GM12878 (cell line): ENCODE measurements at regions not wholly inside any gene's neighbourhood (a gene's known extent, or its start where the extent isn't known, plus 50 kb on each side); places are given as distances from the start of the nearest gene placed in this dataset.

Source experiments
- ATAC-seq: fragments of 200-7000 bp; cut with Tn5 transposase; 3 replicates; pipeline ENCODE4 v1.9.1; 2020; ENCODE audit warnings: mild to moderate bottlenecking, moderate library complexity
- BruUV-seq: library from RNA; stranded (reverse); fragments of 400-500 nt; replicated peaks from 2 replicates; lab custom pipeline; 2021; lab: Mats Ljungman, UMichigan
- CTCF ChIA-PET: fragments of 300-600 bp; sonication (Branson Sonifier 250); formaldehyde crosslinking; extraction: SDS; loops from one replicate; lab custom pipeline; 2021; ENCODE audit warnings: inconsistent platforms; lab: Yijun Ruan, JAX
- POLR2A ChIA-PET: fragments of 350-600 bp; formaldehyde crosslinking; extraction: SDS; loops from one replicate; lab custom pipeline; 2021; ENCODE audit warnings: inconsistent platforms; lab: Charles Lee
- RAD21 ChIA-PET: fragments of 300-600 bp; sonication (Branson Sonifier 250); formaldehyde crosslinking; loops from one replicate; lab custom pipeline; 2023; ENCODE audit warnings: antibody characterized with exemption; ENCODE audit not compliant: unreplicated experiment; lab: Charles Lee
- SMC1A ChIA-PET: fragments of 300-600 bp; sonication (Branson Sonifier 250); formaldehyde crosslinking; loops from one replicate; lab custom pipeline; 2023; ENCODE audit not compliant: unreplicated experiment, uncharacterized antibody; lab: Charles Lee
- DNase-seq: peaks from one replicate; pipeline ENCODE4 v3.0.0-alpha.2; 2011; ENCODE audit warnings: low read depth, low spot score
- FAIRE-seq: peaks from 3 replicates; lab custom pipeline; 2011; peaks lifted over from hg19 to GRCh38; lab: Jason Lieb, UNC
- H2AFZ ChIP-seq: 2 replicates; pipeline ENCODE4 v1.6.0; 2011; ENCODE audit warnings: low read depth, low read length, control low read depth; ENCODE audit not compliant: control insufficient read depth
- H3K27ac ChIP-seq: 2 replicates; pipeline ENCODE4 v1.5.1; 2011; ENCODE audit warnings: control low read depth; ENCODE audit not compliant: control insufficient read depth, insufficient read depth
- H3K27me3 ChIP-seq, 2 experiments: replicated peaks in 1 of 2; 2 replicates each; pipeline versions ENCODE4 v1.6.0 to v1.6.1; 2011; ENCODE audit warnings: low read length in 1 of 2; ENCODE audit not compliant: control insufficient read depth in 2 of 2, insufficient read depth in 2 of 2
- H3K36me3 ChIP-seq, 2 experiments: 2 replicates each; pipeline ENCODE4 v1.5.1; 2011; ENCODE audit warnings: low read length in 1 of 2; ENCODE audit not compliant: control insufficient read depth in 2 of 2, insufficient read depth in 2 of 2
- H3K4me1 ChIP-seq: 2 replicates; pipeline ENCODE4 v1.6.1; 2011; ENCODE audit warnings: mild to moderate bottlenecking, low read length, moderate library complexity, mixed read lengths; ENCODE audit not compliant: control insufficient read depth, insufficient read depth
- H3K4me2 ChIP-seq: 2 replicates; pipeline ENCODE4 v1.6.0; 2011; ENCODE audit warnings: control low read depth; ENCODE audit not compliant: control insufficient read depth, insufficient read depth
- H3K4me3 ChIP-seq: fragments of 200-600 bp; sonication (generic); 2 replicates; pipeline ENCODE4 v1.5.1; 2016
- H3K79me2 ChIP-seq: 2 replicates; pipeline ENCODE4 v1.6.0; 2011; ENCODE audit warnings: low read length; ENCODE audit not compliant: control insufficient read depth, insufficient read depth
- H3K9ac ChIP-seq: 2 replicates; pipeline ENCODE4 v1.8.0; 2011; ENCODE audit warnings: low read length, control low read depth, mixed read lengths; ENCODE audit not compliant: control insufficient read depth, insufficient read depth
- H3K9me3 ChIP-seq: replicated peaks from 3 replicates; pipeline ENCODE4 v1.5.1; 2011; ENCODE audit warnings: mild to moderate bottlenecking, low read length; ENCODE audit not compliant: control insufficient read depth, insufficient read depth
- H4K20me1 ChIP-seq: 2 replicates; pipeline ENCODE4 v1.6.0; 2011; ENCODE audit not compliant: control insufficient read depth, insufficient read depth
- CBX3 ChIP-seq: fragments of 200-600 bp; sonication (generic); IDR thresholded peaks from 2 replicates; pipeline ENCODE4 v1.6.1; 2016; ENCODE audit warnings: low read depth, borderline replicate concordance
- IKZF2 ChIP-seq, 2 experiments: fragments of 450-650 bp; IDR thresholded peaks; 2 replicates each; pipeline ENCODE4 v1.6.1; 2017; ENCODE audit warnings: mild to moderate bottlenecking in 2 of 2, moderate library complexity in 2 of 2
- KAT2A ChIP-seq: conservative IDR thresholded peaks from 2 replicates; pipeline ENCODE4 v1.6.1; 2011; ENCODE audit warnings: low read depth, low read length; ENCODE audit not compliant: control insufficient read depth
- RAD21 ChIP-seq: IDR thresholded peaks from 2 replicates; pipeline ENCODE4 v1.6.1; 2011; ENCODE audit warnings: mild to moderate bottlenecking, low read depth, low read length, moderate library complexity; ENCODE audit not compliant: insufficient read depth
- RFX5 ChIP-seq: IDR thresholded peaks from 2 replicates; pipeline ENCODE4 v1.6.1; 2011; ENCODE audit warnings: low read depth, low read length, improper control_type of control experiment
- SUPT20H ChIP-seq: IDR thresholded peaks from 2 replicates; pipeline ENCODE4 v1.6.1; 2011; ENCODE audit warnings: low read depth, mild to moderate bottlenecking, low read length, moderate library complexity, borderline replicate concordance; ENCODE audit not compliant: control insufficient read depth
- ZBTB11 ChIP-seq: fragments of 450-650 bp; formaldehyde crosslinking; IDR thresholded peaks from 2 replicates; pipeline ENCODE4 v1.5.0; 2022; ENCODE audit warnings: mild to moderate bottlenecking, missing genetic modification characterization
- WGBS: methylation state at CpG from one replicate; pipeline ENCODE4 v1.1.6; 2016; ENCODE audit warnings: low lambda C conversion rate; ENCODE audit not compliant: insufficient replicate concordance, insufficient coverage; ENCODE audit errors: missing lambda C conversion rate; 5-methylcytosine and 5-hydroxymethylcytosine counted together
- in situ Hi-C: fragments of 300-500 bp; cut with MboI; formaldehyde crosslinking; loops from 9 replicates; pipeline ENCODE4 v1.14.3; 2018; ENCODE audit warnings: mixed read lengths
- intact Hi-C: fragments of 100-400 bp; cut with micrococcal nuclease; formaldehyde crosslinking; loops from one replicate; pipeline ENCODE4 v1.14.2; 2022; ENCODE audit not compliant: unreplicated experiment

GRCh38 chr12:97203408-97203807, 259.2 kb upstream of the RMST start:
- H4K20me1 ChIP-seq: no peaks in the 10 kb centered on the region
- WGBS: 0% methylated on average over 3 of the region's 3 CpGs
- no peak for ATAC-seq
- no peak for TF ChIP-seq KAT2A
- no peak for TF ChIP-seq SUPT20H
- TF ChIP-seq RFX5: no peak
- TF ChIP-seq CBX3: no peak
- no peak for TF ChIP-seq IKZF2 (IDR thresholded peaks at IDR 0.05)
- TF ChIP-seq RAD21: no peak
- no peak for TF ChIP-seq ZBTB11 (CRISPR knock-in tag)
- TF ChIP-seq, all 136 proteins: peak for 0
- ChIA-PET POLR2A (no interaction called here), SMC1A (no interaction called here), RAD21 (no interaction called here), CTCF (no interaction called here)
- H3K36me3 ChIP-seq: no peaks in the 10 kb centered on the region
- no TSS peak for BruUV-seq
- no peaks in the 10 kb centered on the region for H3K9me3 ChIP-seq
- H3K4me3 ChIP-seq: no peak overlapping the region
- no peaks in the 10 kb centered on the region for H3K27me3 ChIP-seq
- H3K79me2 ChIP-seq: no peaks in the 10 kb centered on the region
- no peak overlapping the region for H3K27ac ChIP-seq
- no peak for DNase-seq
- H2AFZ ChIP-seq: no peak overlapping the region
- intact Hi-C loops (no loop called here), in situ Hi-C loops (no loop called here)
- FAIRE-seq: no peak
- no peak overlapping the region for H3K4me2 ChIP-seq
- H3K9ac ChIP-seq: no peak overlapping the region
- H3K4me1 ChIP-seq: no peaks in the 10 kb centered on the region
